T-helper 17 cell (primary cell): ENCODE measurements at regions not wholly inside any gene's neighbourhood (a gene's known extent, or its start where the extent isn't known, plus 50 kb on each side); places are given as distances from the start of the nearest gene placed in this dataset.
"Not testable (repeated sequence)": the region's sequence is repeated elsewhere in the genome, so short reads cannot be mapped to it uniquely, and the experiment has no call there.

Experiments
- ATAC-seq: fragments of 150-1000 bp; cut with Tn5 transposase; 2 replicates; pipeline ENCODE4 v1.10.0; 2021; ENCODE audit warnings: mild to moderate bottlenecking, moderate library complexity
- DNase-seq, 3 donors: peaks; one replicate each; pipeline versions ENCODE4 v3.0.0 to v3.0.0-alpha.2; 2020 to 2021
- H3K9me3 ChIP-seq: one replicate; pipeline ENCODE4 v1.7.0; 2013; ENCODE audit warnings: low read length, mild to moderate bottlenecking; ENCODE audit not compliant: control insufficient read depth, poor library complexity, severe bottlenecking
- H3K27ac Mint-ChIP-seq: one replicate; pipeline ENCODE4 v1.8.0; 2022; ENCODE audit warnings: mild to moderate bottlenecking, moderate library complexity, mixed read lengths
- H3K27me3 Mint-ChIP-seq: one replicate; pipeline ENCODE4 v1.8.0; 2022; ENCODE audit warnings: mixed read lengths
- H3K36me3 Mint-ChIP-seq: one replicate; pipeline ENCODE4 v1.8.0; 2022; ENCODE audit warnings: low read depth, mixed read lengths
- H3K4me1 Mint-ChIP-seq: one replicate; pipeline ENCODE4 v1.8.0; 2022; ENCODE audit warnings: mild to moderate bottlenecking, mixed read lengths
- H3K4me3 Mint-ChIP-seq: one replicate; pipeline ENCODE4 v1.8.0; 2022; ENCODE audit warnings: mild to moderate bottlenecking, moderate library complexity, mixed read lengths

DNA sequence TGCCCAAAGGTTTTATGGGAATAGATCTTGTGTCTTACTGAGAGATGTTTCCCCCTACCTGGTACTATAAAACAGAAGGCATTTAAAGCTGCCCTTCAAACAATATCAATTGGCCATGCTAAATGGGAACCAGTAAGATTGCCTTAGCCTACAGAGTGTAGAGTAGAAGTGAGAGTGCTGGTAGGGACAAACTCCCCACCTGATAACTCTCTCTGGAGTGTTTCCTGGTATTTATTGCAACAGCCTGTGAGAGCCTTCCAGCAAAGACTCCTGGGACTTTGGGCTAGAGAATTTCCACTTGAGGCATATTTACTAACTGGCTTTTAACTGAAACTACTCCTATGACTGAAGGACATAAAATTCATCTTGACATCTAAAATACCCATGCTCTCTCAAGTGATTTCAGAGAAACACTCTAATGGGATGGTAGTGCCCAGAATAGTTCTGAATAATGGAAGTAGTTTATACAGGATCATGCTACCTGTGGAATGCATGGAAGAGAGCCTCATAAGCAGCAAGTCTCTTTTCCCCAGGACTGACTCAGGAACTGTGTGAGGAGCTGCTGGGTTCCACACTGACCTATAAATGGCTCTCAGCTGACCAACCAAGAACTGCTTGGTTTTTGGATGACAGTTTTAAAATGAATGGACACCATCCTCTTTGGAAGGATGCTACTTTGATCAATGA is 132.7 kb upstream of the SLITRK5 start:
- DNase-seq (no peak), ATAC-seq (no peak)
- H3K27ac Mint-ChIP-seq = no peak overlapping the region
- H3K4me3 Mint-ChIP-seq = no peak overlapping the region
- no peaks in the 10 kb centered on the region for H3K36me3 Mint-ChIP-seq
- peaks cover 3% of the 10 kb centered on the region for H3K9me3 ChIP-seq
- H3K27me3 Mint-ChIP-seq = no peaks in the 10 kb centered on the region
- no peaks in the 10 kb centered on the region for H3K4me1 Mint-ChIP-seq

DNA sequence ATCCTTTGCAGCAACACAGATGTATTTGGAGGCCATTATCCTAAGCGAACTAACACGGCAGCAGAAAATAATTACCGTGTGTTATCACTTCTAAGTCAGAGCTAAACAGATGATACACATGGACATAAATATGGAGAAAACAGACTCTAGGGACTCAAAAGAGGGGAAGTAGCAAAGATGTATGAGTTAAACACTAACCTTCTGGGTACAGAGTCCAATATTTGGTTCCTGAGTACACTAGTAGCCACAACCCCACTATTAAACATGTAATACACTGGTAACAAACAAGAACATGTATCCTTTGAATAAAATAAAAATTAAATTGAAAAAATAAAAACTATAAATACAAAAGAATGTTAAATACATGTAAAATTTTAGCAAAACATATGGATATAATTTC is 118.0 kb upstream of the SLITRK5 start:
- Mint-ChIP-seq H3K4me1 (no peaks in the 10 kb centered on the region), H3K36me3 (no peaks in the 10 kb centered on the region), H3K4me3 (no peak overlapping the region), H3K27ac (no peak overlapping the region), H3K27me3 (no peaks in the 10 kb centered on the region)
- H3K9me3 ChIP-seq = no peaks in the 10 kb centered on the region
- DNase-seq (no peak), ATAC-seq (no peak)

DNA sequence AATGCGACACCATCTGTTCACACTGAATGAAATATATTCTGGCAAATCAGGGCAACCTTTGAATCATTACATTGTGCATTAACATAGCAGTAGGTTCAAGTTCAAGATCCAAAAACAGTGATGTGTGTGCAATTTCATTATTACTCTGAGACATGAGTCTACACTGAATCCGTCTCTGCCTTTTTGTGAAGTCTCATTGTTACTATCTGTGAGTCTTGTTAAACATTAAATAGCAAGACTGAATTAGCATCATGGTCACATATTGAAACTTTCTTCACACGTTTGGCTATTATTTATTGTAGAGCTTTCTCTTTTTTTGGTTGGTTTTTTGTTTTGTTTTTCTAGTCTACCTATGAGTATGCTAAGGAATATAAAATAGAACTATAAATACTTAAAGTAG is 117.1 kb upstream of the SLITRK5 start:
- no peak overlapping the region for H3K27ac Mint-ChIP-seq
- ATAC-seq (no peak), DNase-seq (no peak)
- no peaks in the 10 kb centered on the region for H3K9me3 ChIP-seq
- no peaks in the 10 kb centered on the region for H3K4me1 Mint-ChIP-seq
- H3K27me3 Mint-ChIP-seq = no peaks in the 10 kb centered on the region
- H3K36me3 Mint-ChIP-seq = no peaks in the 10 kb centered on the region
- H3K4me3 Mint-ChIP-seq = no peak overlapping the region

DNA sequence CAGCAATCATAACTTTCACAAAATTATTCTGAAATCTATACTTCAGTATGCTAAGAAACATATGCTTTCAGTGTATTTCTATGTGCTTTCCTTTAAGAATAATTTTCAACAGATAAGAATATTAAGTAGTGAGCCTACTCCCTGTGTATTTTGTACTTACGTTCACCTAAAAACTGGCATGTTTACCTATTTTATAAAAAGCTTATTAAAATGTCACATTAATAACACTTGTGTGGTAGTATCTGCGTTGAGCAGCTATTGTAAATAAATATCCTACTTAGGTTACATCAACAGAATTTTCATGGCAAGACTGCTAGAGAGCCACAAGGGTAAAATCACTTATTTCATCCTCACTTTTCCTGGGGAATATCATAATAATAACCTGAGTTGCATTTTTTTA is 113.4 kb upstream of the SLITRK5 start:
- H3K4me1 Mint-ChIP-seq = no peaks in the 10 kb centered on the region

DNA sequence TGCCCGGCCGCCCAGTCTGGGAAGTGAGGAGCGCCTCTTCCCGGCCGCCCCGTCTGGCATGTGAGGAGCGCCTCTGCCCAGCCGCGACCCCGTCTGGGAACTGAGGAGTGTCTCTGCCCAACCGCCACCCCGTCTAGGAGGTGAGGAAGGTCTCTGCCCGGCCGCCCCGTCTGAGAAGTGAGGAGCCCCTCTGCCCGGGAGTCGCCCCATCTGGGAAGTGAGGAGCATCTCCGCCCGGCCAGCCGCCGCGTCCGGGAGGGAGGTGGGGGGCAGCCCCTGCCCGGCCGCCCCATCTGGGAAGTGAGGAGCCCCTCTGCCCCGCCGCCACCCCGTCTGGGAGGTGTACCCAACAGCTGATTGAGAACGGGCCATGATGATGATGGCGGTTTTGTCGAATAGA is 109.6 kb upstream of the SLITRK5 start:
- not testable (repeated sequence) for H3K36me3 Mint-ChIP-seq, H3K4me1 Mint-ChIP-seq, H3K9me3 ChIP-seq, ATAC-seq, H3K4me3 Mint-ChIP-seq, H3K27ac Mint-ChIP-seq, DNase-seq, H3K27me3 Mint-ChIP-seq

More for the DNA sequence above, 113.4 kb upstream of the SLITRK5 start:
- Mint-ChIP-seq H3K27ac (no peak overlapping the region), H3K27me3 (no peaks in the 10 kb centered on the region), H3K4me3 (no peak overlapping the region), H3K36me3 (no peaks in the 10 kb centered on the region)
- ATAC-seq (no peak), DNase-seq (no peak)
- no peaks in the 10 kb centered on the region for H3K9me3 ChIP-seq

DNA sequence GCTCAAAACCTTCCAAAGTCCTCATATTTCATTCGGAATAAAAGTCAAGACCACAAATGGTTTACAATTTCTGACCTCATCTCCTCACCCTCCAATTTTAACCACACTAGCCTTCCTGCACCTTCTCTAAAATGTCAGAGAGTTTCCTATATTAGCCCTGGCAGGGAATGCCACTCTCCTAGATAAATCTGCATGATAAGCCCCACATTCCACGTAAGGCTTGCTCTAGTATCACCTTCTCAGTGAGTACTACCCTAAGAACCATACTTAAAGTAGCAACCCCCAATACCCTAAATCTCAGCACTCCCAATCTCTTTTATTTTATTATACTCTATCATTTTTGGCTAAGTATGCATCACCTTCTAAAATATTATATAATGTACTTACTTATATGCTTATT is 100.5 kb upstream of the SLITRK5 start:
- Mint-ChIP-seq H3K4me3 (no peak overlapping the region), H3K4me1 (no peaks in the 10 kb centered on the region), H3K27ac (no peak overlapping the region), H3K27me3 (no peaks in the 10 kb centered on the region), H3K36me3 (no peaks in the 10 kb centered on the region)
- ATAC-seq (no peak), DNase-seq (no peak)
- H3K9me3 ChIP-seq = no peaks in the 10 kb centered on the region

DNA sequence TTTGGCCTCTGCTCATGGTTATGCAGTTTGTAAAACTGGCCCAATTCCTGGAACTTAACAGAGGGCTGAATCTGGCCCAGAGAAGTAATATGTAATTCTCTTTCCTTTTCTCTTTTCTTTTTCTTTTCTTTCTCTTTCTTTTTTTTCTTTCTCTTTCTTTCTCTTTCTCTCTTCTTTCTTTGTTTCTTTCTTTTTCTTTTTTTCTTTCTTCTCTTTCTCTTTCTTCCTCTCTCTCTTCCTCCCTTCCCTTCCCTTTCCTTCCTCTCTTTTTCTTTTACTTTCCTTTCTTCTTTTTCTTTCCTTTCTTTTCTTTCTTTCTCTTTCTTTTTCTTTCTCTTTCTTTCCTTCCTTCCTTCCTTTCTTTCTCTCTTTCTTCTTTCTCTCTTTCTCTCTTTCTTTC is 88.8 kb upstream of the SLITRK5 start:
- Mint-ChIP-seq H3K4me1 (no peaks in the 10 kb centered on the region), H3K4me3 (no peak overlapping the region)
- no peak for ATAC-seq

DNA sequence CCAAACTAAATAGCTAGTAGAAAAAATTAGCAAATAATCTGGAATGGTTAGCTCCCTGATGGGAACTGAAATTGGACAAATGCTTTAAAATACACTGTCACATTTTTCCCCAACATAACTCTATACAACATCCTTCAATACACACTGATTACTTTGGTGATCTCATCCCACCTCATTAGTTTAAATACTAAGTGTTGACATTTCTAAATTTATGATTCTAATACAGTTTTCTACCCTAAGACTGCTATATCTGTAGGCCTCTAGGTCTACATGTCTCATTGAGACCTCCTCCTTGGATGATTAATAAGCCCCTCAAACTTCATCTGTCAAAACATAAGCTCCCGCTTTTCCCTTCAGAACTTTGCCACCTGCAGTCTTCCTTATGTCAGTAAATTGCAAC is 80.7 kb upstream of the SLITRK5 start:
- Mint-ChIP-seq H3K36me3 (no peaks in the 10 kb centered on the region), H3K4me1 (no peaks in the 10 kb centered on the region), H3K4me3 (no peak overlapping the region), H3K27ac (no peak overlapping the region), H3K27me3 (no peaks in the 10 kb centered on the region)
- no peak for ATAC-seq
- no peaks in the 10 kb centered on the region for H3K9me3 ChIP-seq
- no peak for DNase-seq

More for the DNA sequence above, 88.8 kb upstream of the SLITRK5 start:
- H3K9me3 ChIP-seq = no peaks in the 10 kb centered on the region
- Mint-ChIP-seq H3K27ac (no peak overlapping the region), H3K36me3 (no peaks in the 10 kb centered on the region), H3K27me3 (no peaks in the 10 kb centered on the region)
- no peak for DNase-seq

DNA sequence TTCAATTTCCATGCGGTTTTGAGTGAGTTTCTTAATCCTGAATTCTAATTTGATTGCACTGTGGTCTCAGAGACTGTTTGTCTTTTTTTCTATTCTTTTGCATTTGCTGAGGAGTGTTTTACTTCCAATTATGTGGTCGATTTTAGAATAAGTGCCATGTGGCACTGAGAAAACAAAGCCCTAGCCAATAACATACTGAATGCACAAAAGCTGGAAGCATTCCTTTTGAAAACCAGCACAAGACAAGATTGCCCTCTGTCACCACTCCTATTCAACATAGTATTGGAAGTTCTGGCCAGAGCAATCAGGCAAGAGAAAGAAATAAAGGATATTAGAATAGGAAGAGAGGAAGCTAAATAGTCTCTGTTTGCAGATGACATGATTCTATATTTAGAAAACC is 66.7 kb upstream of the SLITRK5 start:
- H3K9me3 ChIP-seq, ATAC-seq, H3K4me3 Mint-ChIP-seq, H3K4me1 Mint-ChIP-seq, H3K36me3 Mint-ChIP-seq, DNase-seq, H3K27me3 Mint-ChIP-seq, H3K27ac Mint-ChIP-seq: not testable (repeated sequence)

DNA sequence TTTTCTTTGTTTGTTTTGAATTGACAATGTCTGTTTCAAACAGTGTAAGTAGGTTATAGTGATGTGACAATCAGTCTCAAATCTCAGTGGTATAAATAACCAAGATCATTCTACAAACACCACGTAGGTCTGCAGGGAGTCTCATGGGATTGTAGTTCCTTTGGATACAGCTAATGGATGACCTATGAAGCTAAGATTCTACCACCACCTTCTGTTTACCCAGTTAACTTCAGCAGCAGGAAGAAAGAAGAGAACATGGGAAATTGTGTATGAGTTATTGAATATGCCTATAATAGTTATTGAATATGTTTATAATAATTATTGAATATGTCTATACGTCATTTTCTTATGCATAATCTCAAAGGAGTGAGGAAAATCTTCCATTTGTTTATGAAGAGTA is 63.9 kb upstream of the SLITRK5 start:
- H3K36me3 Mint-ChIP-seq = no peaks in the 10 kb centered on the region
- ATAC-seq = no peak
- H3K9me3 ChIP-seq = no peaks in the 10 kb centered on the region
- H3K4me3 Mint-ChIP-seq = no peak overlapping the region
- no peaks in the 10 kb centered on the region for H3K4me1 Mint-ChIP-seq
- no peaks in the 10 kb centered on the region for H3K27me3 Mint-ChIP-seq
- no peak for DNase-seq
- no peak overlapping the region for H3K27ac Mint-ChIP-seq

DNA sequence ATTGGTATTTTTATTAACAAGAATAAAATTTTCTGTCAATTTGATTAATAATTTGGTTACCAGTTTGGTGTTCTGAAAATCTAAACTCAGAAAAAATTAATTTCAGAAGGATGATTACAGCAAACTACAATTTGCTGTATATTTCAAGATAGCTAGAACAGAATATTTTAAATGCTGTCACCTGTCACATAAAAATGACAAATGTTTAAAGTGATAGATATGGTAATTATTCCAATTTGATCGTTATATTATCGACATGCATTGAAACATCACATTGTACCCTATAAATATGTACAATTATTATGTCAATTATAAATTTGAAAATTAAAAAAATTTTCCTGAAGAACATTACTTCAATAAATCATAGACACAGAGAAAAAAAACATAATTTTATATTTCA is 56.9 kb upstream of the SLITRK5 start:
- no peak for ATAC-seq
- DNase-seq = no peak
- Mint-ChIP-seq H3K4me3 (no peak overlapping the region), H3K27me3 (no peaks in the 10 kb centered on the region), H3K36me3 (no peaks in the 10 kb centered on the region), H3K4me1 (no peaks in the 10 kb centered on the region), H3K27ac (no peak overlapping the region)
- H3K9me3 ChIP-seq = no peaks in the 10 kb centered on the region
